Parathyroid adenoma (tissue), 2 donors: ENCODE measurements at regions not wholly inside any gene's neighbourhood (a gene's known extent, or its start where the extent isn't known, plus 50 kb on each side); places are given as distances from the start of the nearest gene placed in this dataset.

Experiments used
- H2AFZ ChIP-seq: fragments of 300-600 bp; sonication (generic); one replicate; pipeline ENCODE4 v1.7.0; 2017; ENCODE audit warnings: antibody characterized with exemption, mild to moderate bottlenecking
- H3K27ac ChIP-seq: fragments of 300-600 bp; sonication (generic); one replicate; pipeline ENCODE4 v1.7.0; 2017
- H3K27me3 ChIP-seq: fragments of 300-600 bp; sonication (generic); one replicate; pipeline ENCODE4 v1.7.0; 2017; ENCODE audit warnings: low read length; ENCODE audit not compliant: control insufficient read depth, insufficient read depth
- H3K36me3 ChIP-seq: fragments of 300-600 bp; sonication (generic); one replicate; pipeline ENCODE4 v1.7.0; 2017; ENCODE audit warnings: low read length; ENCODE audit not compliant: control insufficient read depth, insufficient read depth
- H3K4me1 ChIP-seq: fragments of 300-600 bp; sonication (generic); one replicate; pipeline ENCODE4 v1.7.0; 2017; ENCODE audit warnings: control low read depth
- H3K4me2 ChIP-seq: fragments of 300-600 bp; sonication (generic); one replicate; pipeline ENCODE4 v1.7.0; 2017; ENCODE audit warnings: low read length
- H3K4me3 ChIP-seq: fragments of 300-600 bp; sonication (generic); one replicate; pipeline ENCODE4 v1.7.0; 2017; ENCODE audit warnings: low read depth, low read length
- H3K79me2 ChIP-seq: fragments of 300-600 bp; sonication (generic); one replicate; pipeline ENCODE4 v1.7.0; 2017; ENCODE audit warnings: control low read depth
- H3K9ac ChIP-seq: fragments of 300-600 bp; sonication (generic); one replicate; pipeline ENCODE4 v1.7.0; 2017; ENCODE audit warnings: mild to moderate bottlenecking
- H3K9me3 ChIP-seq: fragments of 300-600 bp; sonication (generic); one replicate; pipeline ENCODE4 v1.7.0; 2017; ENCODE audit warnings: low read length; ENCODE audit not compliant: control insufficient read depth
- CTCF ChIP-seq: fragments of 300-600 bp; sonication (generic); IDR thresholded peaks from one replicate; pipeline ENCODE4 v1.7.0; 2017; ENCODE audit warnings: antibody characterized with exemption, mild to moderate bottlenecking
- donor health status: primary hyperparathyroidism.

DNA sequence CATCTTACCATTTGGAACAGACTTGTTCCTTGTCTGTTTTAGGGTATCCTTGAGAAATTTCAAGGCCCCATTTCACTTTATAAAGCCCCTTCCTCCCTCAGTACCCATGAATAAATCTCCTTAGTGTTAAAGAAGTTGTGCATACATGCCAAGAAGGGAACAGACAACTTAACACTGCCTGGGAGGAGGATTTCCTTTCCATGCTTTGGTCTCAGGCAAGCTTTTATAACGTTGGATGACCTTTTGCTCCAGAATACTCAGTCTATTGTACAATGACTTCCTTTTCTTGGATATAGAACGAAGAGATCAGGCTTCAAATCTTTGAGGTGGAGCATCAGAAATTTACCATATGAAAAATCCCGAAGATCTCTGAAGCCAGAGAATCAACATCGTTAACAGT lies 551.4 kb downstream of the PRKD1 start:
- no peak overlapping the region for H3K4me3 ChIP-seq

GRCh38 chr14:29380826-29381225 lies 546.8 kb downstream of the PRKD1 start:
- H3K79me2 ChIP-seq: no peaks in the 10 kb centered on the region
- no peaks in the 10 kb centered on the region for H3K9me3 ChIP-seq
- H3K9ac ChIP-seq: no peak overlapping the region
- no peak overlapping the region for H3K4me2 ChIP-seq
- no peak for TF ChIP-seq CTCF
- no peaks in the 10 kb centered on the region for H3K27me3 ChIP-seq
- H3K4me1 ChIP-seq: no peaks in the 10 kb centered on the region
- H2AFZ ChIP-seq: no peak overlapping the region
- H3K27ac ChIP-seq: no peak overlapping the region
- H3K4me3 ChIP-seq: no peak overlapping the region
- no peaks in the 10 kb centered on the region for H3K36me3 ChIP-seq

More for the DNA sequence above, 551.4 kb downstream of the PRKD1 start:
- Histone ChIP-seq H3K36me3 (no peaks in the 10 kb centered on the region), H3K9ac (no peak overlapping the region), H3K79me2 (no peaks in the 10 kb centered on the region), H3K9me3 (no peaks in the 10 kb centered on the region), H2AFZ (no peak overlapping the region), H3K27me3 (no peaks in the 10 kb centered on the region), H3K27ac (no peak overlapping the region), H3K4me2 (no peak overlapping the region), H3K4me1 (no peaks in the 10 kb centered on the region)
- TF ChIP-seq CTCF: no peak

DNA sequence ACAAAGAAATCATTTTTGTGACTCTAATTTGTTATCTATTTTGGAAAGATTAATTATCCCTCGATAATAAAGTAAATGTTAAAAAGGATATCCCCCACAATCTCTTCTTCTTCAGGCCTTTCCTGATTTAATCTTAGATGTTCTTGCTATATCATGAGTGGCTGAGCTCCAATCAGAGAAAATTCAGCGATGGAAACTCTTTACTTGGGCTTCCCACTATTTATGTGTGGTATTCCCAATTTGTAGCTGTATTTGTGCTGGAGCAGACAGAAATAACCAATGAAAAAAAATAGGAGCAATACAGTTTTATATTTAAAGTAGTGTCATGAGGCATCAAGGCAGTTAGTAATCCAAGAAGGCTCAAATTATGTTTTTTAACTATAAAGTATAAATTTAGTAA lies 539.1 kb downstream of the PRKD1 start:
- Histone ChIP-seq H3K9ac (no peak overlapping the region), H3K4me2 (no peak overlapping the region), H3K9me3 (no peaks in the 10 kb centered on the region), H3K79me2 (no peaks in the 10 kb centered on the region), H3K27ac (no peak overlapping the region), H3K36me3 (no peaks in the 10 kb centered on the region), H3K27me3 (no peaks in the 10 kb centered on the region), H2AFZ (no peak overlapping the region), H3K4me1 (no peaks in the 10 kb centered on the region), H3K4me3 (no peak overlapping the region)
- TF ChIP-seq CTCF: no peak

DNA sequence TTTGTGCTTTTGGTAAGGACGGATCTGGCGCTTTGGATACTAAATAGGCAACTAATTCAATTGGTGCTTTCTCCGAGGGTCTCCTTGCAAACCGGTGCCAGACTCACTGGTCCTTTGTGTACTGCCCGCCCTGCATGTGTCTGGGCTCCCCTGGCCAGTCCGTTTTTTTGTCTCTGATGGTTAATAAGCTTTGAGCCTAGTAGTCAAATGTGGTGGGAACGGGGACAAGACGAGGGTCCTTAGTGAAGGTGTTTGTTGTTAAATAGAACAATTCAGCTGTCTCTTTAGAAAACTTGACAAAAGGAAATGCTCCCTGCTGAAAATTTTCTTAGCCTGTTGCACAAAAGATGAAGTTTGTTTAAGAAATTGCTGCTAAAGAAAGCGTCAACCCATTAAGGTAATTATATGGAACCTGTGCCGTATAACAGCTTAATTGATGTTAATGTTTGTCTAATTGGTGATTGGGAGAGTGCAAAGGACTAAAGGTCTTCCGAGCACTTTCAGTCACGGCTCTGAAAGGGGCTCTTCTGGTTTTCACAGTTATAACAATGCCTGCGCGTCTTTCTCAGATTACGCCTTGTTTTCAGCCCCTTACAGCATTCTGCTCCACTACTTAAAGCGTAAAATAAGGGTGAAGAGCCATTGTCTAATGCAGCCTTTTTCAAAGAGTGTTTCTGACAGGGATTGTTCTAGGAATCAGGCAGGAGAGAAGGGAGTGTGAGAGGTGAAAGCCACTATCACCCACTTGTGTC lies 537.4 kb downstream of the PRKD1 start:
- H3K9me3 ChIP-seq: no peaks in the 10 kb centered on the region
- no peak overlapping the region for H3K4me3 ChIP-seq
- H3K27ac ChIP-seq: no peak overlapping the region
- H3K4me2 ChIP-seq: no peak overlapping the region
- no peaks in the 10 kb centered on the region for H3K79me2 ChIP-seq
- no peaks in the 10 kb centered on the region for H3K4me1 ChIP-seq
- TF ChIP-seq CTCF: no peak
- H3K36me3 ChIP-seq: no peaks in the 10 kb centered on the region
- H3K27me3 ChIP-seq: no peaks in the 10 kb centered on the region
- no peak overlapping the region for H2AFZ ChIP-seq
- H3K9ac ChIP-seq: no peak overlapping the region

DNA sequence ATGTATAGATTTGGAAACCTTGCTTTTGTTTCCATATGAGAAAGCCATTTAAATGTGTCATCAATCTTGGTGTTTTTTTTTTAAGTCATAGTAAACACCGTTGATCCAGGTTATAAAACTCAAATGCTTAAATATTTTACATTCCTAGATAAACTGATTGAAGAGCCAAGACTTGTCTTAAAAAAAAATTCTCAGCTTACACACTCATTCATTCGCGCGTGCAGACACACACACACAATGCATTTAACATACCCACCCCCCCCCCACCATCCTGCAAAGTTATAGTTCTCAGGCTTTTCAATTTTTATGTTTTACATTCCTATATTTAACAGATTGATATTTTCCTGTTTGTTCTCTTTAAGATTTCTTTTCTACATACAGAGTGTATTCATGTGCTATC lies 536.4 kb downstream of the PRKD1 start:
- H3K27ac ChIP-seq: no peak overlapping the region
- no peak for TF ChIP-seq CTCF
- no peak overlapping the region for H3K9ac ChIP-seq
- no peaks in the 10 kb centered on the region for H3K27me3 ChIP-seq
- H3K4me2 ChIP-seq: no peak overlapping the region
- H2AFZ ChIP-seq: no peak overlapping the region
- H3K36me3 ChIP-seq: no peaks in the 10 kb centered on the region
- no peaks in the 10 kb centered on the region for H3K79me2 ChIP-seq
- no peak overlapping the region for H3K4me3 ChIP-seq
- no peaks in the 10 kb centered on the region for H3K9me3 ChIP-seq
- no peaks in the 10 kb centered on the region for H3K4me1 ChIP-seq
